Prostate gland (tissue), 2 donors: ENCODE measurements at regions not wholly inside any gene's neighbourhood (a gene's known extent, or its start where the extent isn't known, plus 50 kb on each side); places are given as distances from the start of the nearest gene placed in this dataset.

Source experiments
- CTCF ChIP-seq, 4 experiments: fragments of 200-600 bp in 2 of 4; fragments of 450-650 bp in 2 of 4; sonication (generic) in 2 of 4; IDR thresholded peaks; 1 replicate in 3 of 4; 2 replicates in 1 of 4; pipeline ENCODE4 v1.5.1; 2016 to 2019; ENCODE audit warnings: antibody characterized with exemption in 4 of 4, mild to moderate bottlenecking in 2 of 4, moderate library complexity in 2 of 4
- POLR2A ChIP-seq: fragments of 450-650 bp; IDR thresholded peaks from one replicate; pipeline ENCODE4 v1.6.1; 2016; ENCODE audit warnings: antibody characterized with exemption, mild to moderate bottlenecking

GRCh38 chr13:30143666-30144400 lies 163.5 kb downstream of the KATNAL1 start:
- TF ChIP-seq POLR2A (no peak), CTCF (IDR thresholded peaks at IDR 0.05) (no peak)
